SU-DHL-6 (cell line): ENCODE measurements at regions not wholly inside any gene's neighbourhood (a gene's known extent, or its start where the extent isn't known, plus 50 kb on each side); places are given as distances from the start of the nearest gene placed in this dataset.

Experiments used
- EZH2phosphoT487 ChIP-seq: fragments of 200-600 bp; sonication (generic), shearing (Covaris generic); conservative IDR thresholded peaks from 2 replicates; pipeline ENCODE4 v1.6.1; 2018; ENCODE audit warnings: mild to moderate bottlenecking, antibody characterized with exemption, low read length, moderate library complexity, mixed read lengths
- TF ChIP-seq, protein P1 (sequence below): fragments of 200-600 bp; sonication (generic); IDR thresholded peaks from one replicate; pipeline ENCODE4 v1.5.1; 2017; ENCODE audit warnings: antibody characterized with exemption, mild to moderate bottlenecking, low read length, moderate library complexity; ENCODE audit not compliant: insufficient read depth, poor library complexity, severe bottlenecking

DNA sequence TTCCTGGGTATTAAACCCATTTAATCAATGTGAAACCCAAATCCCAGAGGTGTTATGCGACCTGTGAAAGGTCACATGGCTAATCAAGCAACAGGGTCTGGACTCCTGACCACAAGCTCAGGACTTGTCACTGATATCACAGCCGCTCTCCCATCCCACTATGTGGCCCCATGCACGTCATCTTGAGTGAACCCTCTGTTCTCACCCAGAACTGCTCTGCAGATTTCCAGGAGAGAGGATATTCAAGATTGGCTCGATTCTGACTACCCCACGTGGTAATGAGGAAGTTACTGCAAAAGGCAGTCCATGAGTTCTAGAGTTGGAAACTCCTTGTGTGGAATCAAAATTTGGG, 173.5 kb upstream of the ETV3 start:
- TF ChIP-seq, protein P1, sequence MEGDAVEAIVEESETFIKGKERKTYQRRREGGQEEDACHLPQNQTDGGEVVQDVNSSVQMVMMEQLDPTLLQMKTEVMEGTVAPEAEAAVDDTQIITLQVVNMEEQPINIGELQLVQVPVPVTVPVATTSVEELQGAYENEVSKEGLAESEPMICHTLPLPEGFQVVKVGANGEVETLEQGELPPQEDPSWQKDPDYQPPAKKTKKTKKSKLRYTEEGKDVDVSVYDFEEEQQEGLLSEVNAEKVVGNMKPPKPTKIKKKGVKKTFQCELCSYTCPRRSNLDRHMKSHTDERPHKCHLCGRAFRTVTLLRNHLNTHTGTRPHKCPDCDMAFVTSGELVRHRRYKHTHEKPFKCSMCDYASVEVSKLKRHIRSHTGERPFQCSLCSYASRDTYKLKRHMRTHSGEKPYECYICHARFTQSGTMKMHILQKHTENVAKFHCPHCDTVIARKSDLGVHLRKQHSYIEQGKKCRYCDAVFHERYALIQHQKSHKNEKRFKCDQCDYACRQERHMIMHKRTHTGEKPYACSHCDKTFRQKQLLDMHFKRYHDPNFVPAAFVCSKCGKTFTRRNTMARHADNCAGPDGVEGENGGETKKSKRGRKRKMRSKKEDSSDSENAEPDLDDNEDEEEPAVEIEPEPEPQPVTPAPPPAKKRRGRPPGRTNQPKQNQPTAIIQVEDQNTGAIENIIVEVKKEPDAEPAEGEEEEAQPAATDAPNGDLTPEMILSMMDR: no peak
- TF ChIP-seq EZH2phosphoT487: no peak
